Thyroid gland (tissue), 4 donors: ENCODE measurements at regions not wholly inside any gene's neighbourhood (a gene's known extent, or its start where the extent isn't known, plus 50 kb on each side); places are given as distances from the start of the nearest gene placed in this dataset.

Experiments
- DNase-seq, 2 donors: peaks; one replicate each; pipeline ENCODE4 v3.0.0-alpha.2; 2019
- H3K27ac ChIP-seq, 3 donors: fragments of 200-600 bp; sonication (generic); 1 replicate in 2 of 3; 2 replicates in 1 of 3; pipeline ENCODE4 v1.5.1; 2016 to 2019; ENCODE audit warnings: mild to moderate bottlenecking in 1 of 3, moderate library complexity in 1 of 3
- H3K27me3 ChIP-seq: fragments of 200-600 bp; sonication (generic); one replicate; pipeline ENCODE4 v1.5.1; 2019
- H3K36me3 ChIP-seq, 2 donors: fragments of 200-600 bp; sonication (generic); one replicate each; pipeline ENCODE4 v1.5.1; 2016 to 2019
- H3K4me1 ChIP-seq, 2 donors: fragments of 200-600 bp; sonication (generic); one replicate each; pipeline ENCODE4 v1.5.1; 2017 to 2019
- H3K4me3 ChIP-seq, 3 donors: fragments of 200-600 bp; sonication (generic); replicated peaks in 1 of 3; 1 replicate in 2 of 3; 2 replicates in 1 of 3; pipeline ENCODE4 v1.5.1; 2016; ENCODE audit warnings: mild to moderate bottlenecking in 1 of 3
- H3K9me3 ChIP-seq: fragments of 200-600 bp; sonication (generic); one replicate; pipeline ENCODE4 v1.5.1; 2017
- POLR2A ChIP-seq, 2 donors: fragments of 450-650 bp; IDR thresholded peaks; one replicate each; pipeline ENCODE4 v1.6.1; 2017; ENCODE audit warnings: antibody characterized with exemption in 2 of 2, mild to moderate bottlenecking in 2 of 2, moderate library complexity in 1 of 2
- WGBS, 2 donors: methylation state at CpG; one replicate each; pipeline ENCODE4 v1.1.5; 2017; 5-methylcytosine and 5-hydroxymethylcytosine counted together
- intact Hi-C: fragments of 100-400 bp; cut with DNase I; formaldehyde crosslinking; loops from one replicate; pipeline ENCODE4 v1.15.1; 2023
- TF ChIP-seq, protein P1 (sequence below), 6 experiments: fragments of 200-600 bp in 3 of 6; fragments of 450-650 bp in 3 of 6; sonication (generic) in 3 of 6; IDR thresholded peaks; one replicate each; pipeline ENCODE4 v1.5.1; 2016 to 2019; ENCODE audit warnings: antibody characterized with exemption in 6 of 6, mild to moderate bottlenecking in 2 of 6, inconsistent platforms in 1 of 6, moderate library complexity in 1 of 6

DNA sequence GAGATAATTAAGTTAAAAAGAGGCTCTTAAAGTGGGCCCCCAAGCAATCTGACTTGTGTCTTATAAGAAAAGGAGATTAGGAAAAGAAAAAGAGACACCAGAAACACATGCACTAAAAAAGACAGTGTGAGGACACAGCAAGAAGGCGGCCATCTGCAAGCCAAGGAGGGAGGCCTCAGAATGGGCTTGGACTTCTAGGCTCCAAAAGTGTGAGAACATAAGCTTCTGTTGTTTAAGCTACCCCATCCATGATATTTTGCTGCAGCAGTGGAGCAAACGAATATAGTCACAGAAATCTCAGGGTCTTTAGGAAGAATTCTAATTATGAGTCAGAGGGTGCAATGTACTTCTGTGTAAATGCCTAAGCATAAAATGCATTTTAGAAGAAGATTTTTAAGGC, 399.3 kb upstream of the MMADHC start:
- Histone ChIP-seq H3K27ac (no peak overlapping the region), H3K4me1 (peaks cover 10 to 14% of the 10 kb centered on the region in 2 donors), H3K36me3 (no peaks in the 10 kb centered on the region), H3K4me3 (no peak overlapping the region), H3K27me3 (no peaks in the 10 kb centered on the region), H3K9me3 (no peaks in the 10 kb centered on the region)
- intact Hi-C loops = no loop called here
- DNase-seq = no peak
- TF ChIP-seq, protein P1, sequence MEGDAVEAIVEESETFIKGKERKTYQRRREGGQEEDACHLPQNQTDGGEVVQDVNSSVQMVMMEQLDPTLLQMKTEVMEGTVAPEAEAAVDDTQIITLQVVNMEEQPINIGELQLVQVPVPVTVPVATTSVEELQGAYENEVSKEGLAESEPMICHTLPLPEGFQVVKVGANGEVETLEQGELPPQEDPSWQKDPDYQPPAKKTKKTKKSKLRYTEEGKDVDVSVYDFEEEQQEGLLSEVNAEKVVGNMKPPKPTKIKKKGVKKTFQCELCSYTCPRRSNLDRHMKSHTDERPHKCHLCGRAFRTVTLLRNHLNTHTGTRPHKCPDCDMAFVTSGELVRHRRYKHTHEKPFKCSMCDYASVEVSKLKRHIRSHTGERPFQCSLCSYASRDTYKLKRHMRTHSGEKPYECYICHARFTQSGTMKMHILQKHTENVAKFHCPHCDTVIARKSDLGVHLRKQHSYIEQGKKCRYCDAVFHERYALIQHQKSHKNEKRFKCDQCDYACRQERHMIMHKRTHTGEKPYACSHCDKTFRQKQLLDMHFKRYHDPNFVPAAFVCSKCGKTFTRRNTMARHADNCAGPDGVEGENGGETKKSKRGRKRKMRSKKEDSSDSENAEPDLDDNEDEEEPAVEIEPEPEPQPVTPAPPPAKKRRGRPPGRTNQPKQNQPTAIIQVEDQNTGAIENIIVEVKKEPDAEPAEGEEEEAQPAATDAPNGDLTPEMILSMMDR (IDR thresholded peaks at IDR 0.05) = no peak
- TF ChIP-seq POLR2A (IDR thresholded peaks at IDR 0.05) = no peak
- WGBS, 2 donors = 94 to 95% methylated on average over 2 of the region's 2 CpGs

DNA sequence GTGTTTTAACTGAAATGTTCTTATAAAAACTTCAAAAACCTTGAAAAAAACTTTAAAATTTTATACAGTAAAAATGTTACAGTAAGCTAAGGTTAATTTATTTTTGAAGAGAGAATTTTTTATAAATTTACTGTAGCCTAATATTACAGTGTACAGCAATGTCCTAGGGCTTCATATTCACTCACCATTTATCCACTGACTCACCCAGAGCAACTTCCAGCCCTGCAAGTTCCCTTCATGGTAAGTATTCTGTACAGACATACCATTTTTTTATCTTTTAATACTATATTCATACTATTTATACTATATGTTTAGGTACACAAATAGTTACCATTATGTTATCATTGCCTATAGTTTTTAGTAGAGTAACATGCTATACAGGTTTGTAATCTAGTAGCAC, 396.7 kb upstream of the MMADHC start:
- intact Hi-C loops = no loop called here
- H3K4me1 ChIP-seq = peaks cover 5 to 7% of the 10 kb centered on the region in 2 donors
- no peaks in the 10 kb centered on the region for H3K27me3 ChIP-seq
- no peaks in the 10 kb centered on the region for H3K9me3 ChIP-seq
- no peak for TF ChIP-seq POLR2A (IDR thresholded peaks at IDR 0.05)
- TF ChIP-seq, protein P1 (IDR thresholded peaks at IDR 0.05) = no peak
- no peak for DNase-seq
- H3K36me3 ChIP-seq = no peaks in the 10 kb centered on the region
- H3K4me3 ChIP-seq = no peak overlapping the region
- H3K27ac ChIP-seq = no peak overlapping the region

DNA sequence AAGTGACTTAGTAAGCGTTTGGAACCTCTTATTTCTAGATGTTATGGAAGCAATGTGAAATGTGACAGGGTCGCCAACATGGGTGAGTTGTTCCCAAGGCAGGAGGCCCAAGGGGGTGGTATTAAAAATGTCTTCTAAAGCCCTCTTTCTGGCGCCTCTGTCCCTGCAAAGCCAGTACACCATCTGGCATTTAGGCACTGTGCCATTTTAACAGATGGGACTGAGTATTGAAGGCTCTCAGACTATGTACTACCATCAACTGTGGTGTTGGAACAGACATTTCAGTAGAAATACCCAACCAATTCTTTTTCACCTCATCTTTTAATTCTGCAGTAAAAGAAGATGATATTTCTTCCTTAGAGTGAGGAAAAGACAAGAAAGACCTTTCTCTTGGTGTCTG, 384.5 kb upstream of the MMADHC start:
- no peaks in the 10 kb centered on the region for H3K9me3 ChIP-seq
- no peaks in the 10 kb centered on the region for H3K4me1 ChIP-seq
- intact Hi-C loops = no loop called here
- H3K27ac ChIP-seq = no peak overlapping the region
- DNase-seq = no peak
- no peaks in the 10 kb centered on the region for H3K27me3 ChIP-seq
- WGBS, 2 donors = 94 to 96% methylated on average over 3 of the region's 3 CpGs
- TF ChIP-seq, protein P1 (IDR thresholded peaks at IDR 0.05) = no peak
- no peak for TF ChIP-seq POLR2A (IDR thresholded peaks at IDR 0.05)
- H3K36me3 ChIP-seq = no peaks in the 10 kb centered on the region
- H3K4me3 ChIP-seq = no peak overlapping the region

DNA sequence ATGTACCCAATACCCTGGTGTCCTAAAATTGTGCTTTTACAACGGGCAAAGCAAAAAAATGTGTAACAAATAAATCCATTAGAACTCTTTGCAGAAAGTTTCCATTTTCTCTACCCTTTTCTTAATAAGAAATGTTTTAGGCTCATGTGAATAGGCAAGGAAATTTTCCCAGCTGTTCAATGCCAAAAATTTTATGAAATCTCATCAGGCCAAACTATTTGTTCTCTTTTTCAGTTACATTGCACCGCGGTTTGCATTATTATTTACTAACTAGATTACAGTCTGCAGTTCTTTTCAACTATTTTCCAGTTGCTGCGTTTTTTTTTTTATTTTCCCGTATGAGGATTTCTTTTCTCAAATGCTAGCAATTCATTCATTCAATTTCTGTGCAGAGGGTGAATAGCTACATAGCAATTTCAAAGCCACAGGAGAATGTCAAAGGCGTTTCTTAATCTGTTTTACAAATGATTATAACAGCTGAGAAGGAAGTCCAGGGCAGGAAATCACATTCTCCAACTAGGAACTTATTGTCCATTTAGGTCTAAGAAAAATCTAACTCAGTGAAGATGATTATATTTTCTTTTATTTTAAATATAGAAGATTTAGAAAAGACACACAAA, 367.5 kb upstream of the MMADHC start:
- Histone ChIP-seq H3K27me3 (no peaks in the 10 kb centered on the region), H3K4me1 (no peaks in the 10 kb centered on the region), H3K4me3 (no peak overlapping the region), H3K9me3 (no peaks in the 10 kb centered on the region), H3K36me3 (no peaks in the 10 kb centered on the region), H3K27ac (no peak overlapping the region)
- 72 to 73% methylated on average over 6 of the region's 6 CpGs for WGBS, 2 donors
- DNase-seq = no peak
- TF ChIP-seq POLR2A (IDR thresholded peaks at IDR 0.05) = no peak
- TF ChIP-seq, protein P1 (IDR thresholded peaks at IDR 0.05) = no peak
- intact Hi-C loops = loop anchor here (5.0 kb wide), 1 partner anchor 98 kb away; no protein-coding TSS in a partner anchor

DNA sequence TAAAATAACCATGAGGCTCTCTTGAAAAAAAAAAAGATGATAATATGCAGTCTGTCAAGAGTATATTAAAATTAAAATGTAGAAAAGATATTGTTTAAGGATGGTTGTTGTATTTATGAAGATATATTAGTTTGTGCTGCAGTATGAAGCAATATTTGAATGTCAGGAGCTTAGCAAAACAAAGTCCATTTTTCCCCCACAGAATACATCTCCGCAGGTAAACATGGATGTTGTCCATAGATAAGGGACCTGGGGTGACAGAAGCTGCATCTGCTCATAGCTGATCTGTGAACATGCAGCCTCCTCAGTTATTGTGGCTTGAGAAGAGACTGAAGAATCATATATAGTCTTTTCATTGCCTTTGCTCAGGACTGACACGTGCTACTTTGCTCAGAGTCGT, 366.1 kb upstream of the MMADHC start:
- Histone ChIP-seq H3K4me3 (no peak overlapping the region), H3K36me3 (no peaks in the 10 kb centered on the region), H3K4me1 (no peaks in the 10 kb centered on the region), H3K9me3 (no peaks in the 10 kb centered on the region), H3K27me3 (no peaks in the 10 kb centered on the region), H3K27ac (no peak overlapping the region)
- intact Hi-C loops = loop anchor here (5.0 kb wide), 1 partner anchor 96 kb away; no protein-coding TSS in a partner anchor
- WGBS, 2 donors = 75 to 98% methylated on average over 3 of the region's 3 CpGs
- TF ChIP-seq POLR2A (IDR thresholded peaks at IDR 0.05) = no peak
- TF ChIP-seq, protein P1 (IDR thresholded peaks at IDR 0.05) = no peak
- no peak for DNase-seq
